ENCODE measurements at regions not wholly inside any gene's neighbourhood (a gene's known extent, or its start where the extent isn't known, plus 50 kb on each side); places are given as distances from the start of the nearest gene placed in this dataset.

GRCh38 chr11:70572974-70573260 lies 174.6 kb downstream of the CTTN start:
- no peak for TF ChIP-seq EZH2phosphoT487 (IDR thresholded peaks at IDR 0.05; ENCODE audit: insufficient read depth, low read depth)
- TF ChIP-seq EZH2 (IDR thresholded peaks at IDR 0.05; ENCODE audit: insufficient read depth, poor library complexity, severe bottlenecking): no peak

Measured in GM23248 (cell line).